ENCODE measurements at regions not wholly inside any gene's neighbourhood (a gene's known extent, or its start where the extent isn't known, plus 50 kb on each side); places are given as distances from the start of the nearest gene placed in this dataset.

GRCh38 chr1:81510701-81511100 lies 290.0 kb upstream of the ADGRL2 start:
- Histone ChIP-seq H3K4me1 (ENCODE audit: insufficient read depth, low read length) (no peaks in the 10 kb centered on the region), H3K27me3 (ENCODE audit: control insufficient read depth in 1 of 2, insufficient read depth in 2 of 2, low read length in 2 of 2) (no peaks in the 10 kb centered on the region), H3K27ac (ENCODE audit: low read depth in 1 of 2, low read length in 2 of 2) (no peak overlapping the region), H3K9me3 (ENCODE audit: control insufficient read depth in 1 of 2, insufficient read depth in 1 of 2, low read length in 2 of 2) (no peaks in the 10 kb centered on the region), H3K4me3 (ENCODE audit: low read length) (no peak overlapping the region), H3K36me3 (ENCODE audit: insufficient read depth, low read length) (no peaks in the 10 kb centered on the region)
- ChIA-PET POLR2A (no interaction called here), CTCF (interaction anchor here (0.9 kb wide), 1 partner anchor 12 kb away, joined by 3 read pairs; no protein-coding TSS in a partner anchor)
- intact Hi-C loops (cut with DNase I, micrococcal nuclease): no loop called here
- DNase-seq: no peak
- H3K36me3 Mint-ChIP-seq (ENCODE audit: low read depth): no peaks in the 10 kb centered on the region
- H3K4me3 Mint-ChIP-seq: no peak overlapping the region
- TF ChIP-seq CTCF (IDR thresholded peaks at IDR 0.05): no peak
- no peak overlapping the region for H3K27ac Mint-ChIP-seq
- H3K27me3 Mint-ChIP-seq: no peaks in the 10 kb centered on the region
- no peak for ATAC-seq (ENCODE audit: poor library complexity)
- H3K9me3 Mint-ChIP-seq: no peaks in the 10 kb centered on the region
- H3K4me1 Mint-ChIP-seq (ENCODE audit: low read depth): no peaks in the 10 kb centered on the region

- Mint-ChIP-seq H3K36me3 (ENCODE audit: low read depth) (no peaks in the 10 kb centered on the region), H3K27ac (no peak overlapping the region)
Observed at GRCh38 chr1:81509594-81509993, 291.1 kb upstream of the ADGRL2 start.

DNA sequence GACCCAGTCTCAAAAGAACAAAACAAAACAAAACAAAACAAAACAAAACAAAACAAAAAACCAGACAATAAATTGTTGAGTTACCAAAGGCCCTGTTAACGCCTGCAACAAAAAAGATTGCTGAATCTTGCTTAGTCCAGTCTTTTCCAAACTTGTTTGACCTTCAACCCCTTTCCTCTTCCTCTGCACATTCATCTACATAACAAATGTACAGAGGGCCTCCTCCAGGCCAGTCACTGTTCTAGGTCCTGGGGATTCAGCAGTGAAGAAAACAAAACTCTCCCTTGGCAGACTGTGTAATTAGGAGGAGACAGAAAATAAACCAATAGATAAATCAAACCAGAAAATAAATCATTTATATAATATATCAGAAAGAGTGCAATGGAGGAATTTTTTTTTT lies 294.0 kb upstream of the ADGRL2 start:
- ATAC-seq (ENCODE audit: poor library complexity) (no peak), DNase-seq (no peak)
- POLR2A ChIA-PET: no interaction called here
- H3K36me3 ChIP-seq (ENCODE audit: insufficient read depth, low read length): no peaks in the 10 kb centered on the region
- TF ChIP-seq CTCF (IDR thresholded peaks at IDR 0.05): no peak
- no peaks in the 10 kb centered on the region for H3K27me3 ChIP-seq (ENCODE audit: control insufficient read depth in 1 of 2, insufficient read depth in 2 of 2, low read length in 2 of 2)
- CTCF ChIA-PET: no interaction called here
- intact Hi-C loops (cut with DNase I, micrococcal nuclease): no loop called here
- no peak overlapping the region for H3K4me3 ChIP-seq (ENCODE audit: low read length)
- peaks cover 0 to 28% of the 10 kb centered on the region in 2 experiments for H3K9me3 ChIP-seq (ENCODE audit: control insufficient read depth in 1 of 2, insufficient read depth in 1 of 2, low read length in 2 of 2)
- Mint-ChIP-seq H3K36me3 (ENCODE audit: low read depth) (no peaks in the 10 kb centered on the region), H3K27me3 (no peaks in the 10 kb centered on the region), H3K4me1 (ENCODE audit: low read depth) (no peaks in the 10 kb centered on the region), H3K9me3 (no peaks in the 10 kb centered on the region), H3K27ac (no peak overlapping the region), H3K4me3 (no peak overlapping the region)
- no peaks in the 10 kb centered on the region for H3K4me1 ChIP-seq (ENCODE audit: insufficient read depth, low read length)
- H3K27ac ChIP-seq (ENCODE audit: low read depth in 1 of 2, low read length in 2 of 2): no peak overlapping the region

More at GRCh38 chr1:81509594-81509993, 291.1 kb upstream of the ADGRL2 start:
- no peaks in the 10 kb centered on the region for H3K27me3 ChIP-seq (ENCODE audit: control insufficient read depth in 1 of 2, insufficient read depth in 2 of 2, low read length in 2 of 2)
- H3K4me3 Mint-ChIP-seq: no peak overlapping the region
- ChIA-PET CTCF (no interaction called here), POLR2A (no interaction called here)
- H3K9me3 Mint-ChIP-seq: no peaks in the 10 kb centered on the region
- H3K4me3 ChIP-seq (ENCODE audit: low read length): no peak overlapping the region
- no peaks in the 10 kb centered on the region for H3K36me3 ChIP-seq (ENCODE audit: insufficient read depth, low read length)
- H3K4me1 Mint-ChIP-seq (ENCODE audit: low read depth): no peaks in the 10 kb centered on the region
- peaks cover 0 to 6% of the 10 kb centered on the region in 2 experiments for H3K9me3 ChIP-seq (ENCODE audit: control insufficient read depth in 1 of 2, insufficient read depth in 1 of 2, low read length in 2 of 2)
- no peak for ATAC-seq (ENCODE audit: poor library complexity)
- no peaks in the 10 kb centered on the region for H3K27me3 Mint-ChIP-seq
- H3K27ac ChIP-seq (ENCODE audit: low read depth in 1 of 2, low read length in 2 of 2): no peak overlapping the region
- H3K4me1 ChIP-seq (ENCODE audit: insufficient read depth, low read length): no peaks in the 10 kb centered on the region
- intact Hi-C loops (cut with DNase I, micrococcal nuclease): no loop called here
- no peak for TF ChIP-seq CTCF (IDR thresholded peaks at IDR 0.05)
- no peak for DNase-seq
